OCI-LY7 (cell line): ENCODE measurements at regions not wholly inside any gene's neighbourhood (a gene's known extent, or its start where the extent isn't known, plus 50 kb on each side); places are given as distances from the start of the nearest gene placed in this dataset.

ENCODE experiments used
- EZH2phosphoT487 ChIP-seq: fragments of 200-600 bp; sonication (generic); IDR thresholded peaks from 2 replicates; pipeline ENCODE4 v1.6.1; 2018; ENCODE audit warnings: low read depth, borderline replicate concordance, mild to moderate bottlenecking, mixed run types, antibody characterized with exemption, low read length, moderate library complexity, mixed read lengths
- TF ChIP-seq, protein P1 (sequence below): fragments of 200-600 bp; sonication (generic); conservative IDR thresholded peaks from 2 replicates; pipeline ENCODE4 v1.5.1; 2014; ENCODE audit warnings: mild to moderate bottlenecking, antibody characterized with exemption, low read length, moderate library complexity, mixed read lengths

DNA sequence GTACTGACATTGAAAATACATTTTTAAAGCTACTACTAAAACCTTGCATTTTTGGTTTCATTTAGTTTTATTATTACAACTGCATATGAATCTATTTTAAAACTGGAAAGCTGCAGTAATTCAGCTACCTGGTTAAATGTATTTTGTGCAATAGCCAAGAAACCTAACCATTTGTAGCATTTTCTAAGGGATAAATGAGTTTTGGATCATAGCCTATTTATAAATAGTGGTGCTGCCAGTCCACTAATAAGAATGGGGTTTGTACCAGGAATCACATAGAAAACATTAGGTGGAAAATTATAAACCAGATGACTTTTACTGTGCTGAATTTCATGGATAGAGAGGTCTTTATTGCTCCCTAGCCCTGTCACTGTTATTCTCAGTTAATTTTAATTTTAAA, 454.7 kb downstream of the DIPK2A start:
- TF ChIP-seq, protein P1, sequence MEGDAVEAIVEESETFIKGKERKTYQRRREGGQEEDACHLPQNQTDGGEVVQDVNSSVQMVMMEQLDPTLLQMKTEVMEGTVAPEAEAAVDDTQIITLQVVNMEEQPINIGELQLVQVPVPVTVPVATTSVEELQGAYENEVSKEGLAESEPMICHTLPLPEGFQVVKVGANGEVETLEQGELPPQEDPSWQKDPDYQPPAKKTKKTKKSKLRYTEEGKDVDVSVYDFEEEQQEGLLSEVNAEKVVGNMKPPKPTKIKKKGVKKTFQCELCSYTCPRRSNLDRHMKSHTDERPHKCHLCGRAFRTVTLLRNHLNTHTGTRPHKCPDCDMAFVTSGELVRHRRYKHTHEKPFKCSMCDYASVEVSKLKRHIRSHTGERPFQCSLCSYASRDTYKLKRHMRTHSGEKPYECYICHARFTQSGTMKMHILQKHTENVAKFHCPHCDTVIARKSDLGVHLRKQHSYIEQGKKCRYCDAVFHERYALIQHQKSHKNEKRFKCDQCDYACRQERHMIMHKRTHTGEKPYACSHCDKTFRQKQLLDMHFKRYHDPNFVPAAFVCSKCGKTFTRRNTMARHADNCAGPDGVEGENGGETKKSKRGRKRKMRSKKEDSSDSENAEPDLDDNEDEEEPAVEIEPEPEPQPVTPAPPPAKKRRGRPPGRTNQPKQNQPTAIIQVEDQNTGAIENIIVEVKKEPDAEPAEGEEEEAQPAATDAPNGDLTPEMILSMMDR = no peak
- no peak for TF ChIP-seq EZH2phosphoT487
